ENCODE measurements at regions not wholly inside any gene's neighbourhood (a gene's known extent, or its start where the extent isn't known, plus 50 kb on each side); places are given as distances from the start of the nearest gene placed in this dataset.
A peak's percentile ranks its signal among the peaks of the same experiment; 100 is the strongest.

DNA sequence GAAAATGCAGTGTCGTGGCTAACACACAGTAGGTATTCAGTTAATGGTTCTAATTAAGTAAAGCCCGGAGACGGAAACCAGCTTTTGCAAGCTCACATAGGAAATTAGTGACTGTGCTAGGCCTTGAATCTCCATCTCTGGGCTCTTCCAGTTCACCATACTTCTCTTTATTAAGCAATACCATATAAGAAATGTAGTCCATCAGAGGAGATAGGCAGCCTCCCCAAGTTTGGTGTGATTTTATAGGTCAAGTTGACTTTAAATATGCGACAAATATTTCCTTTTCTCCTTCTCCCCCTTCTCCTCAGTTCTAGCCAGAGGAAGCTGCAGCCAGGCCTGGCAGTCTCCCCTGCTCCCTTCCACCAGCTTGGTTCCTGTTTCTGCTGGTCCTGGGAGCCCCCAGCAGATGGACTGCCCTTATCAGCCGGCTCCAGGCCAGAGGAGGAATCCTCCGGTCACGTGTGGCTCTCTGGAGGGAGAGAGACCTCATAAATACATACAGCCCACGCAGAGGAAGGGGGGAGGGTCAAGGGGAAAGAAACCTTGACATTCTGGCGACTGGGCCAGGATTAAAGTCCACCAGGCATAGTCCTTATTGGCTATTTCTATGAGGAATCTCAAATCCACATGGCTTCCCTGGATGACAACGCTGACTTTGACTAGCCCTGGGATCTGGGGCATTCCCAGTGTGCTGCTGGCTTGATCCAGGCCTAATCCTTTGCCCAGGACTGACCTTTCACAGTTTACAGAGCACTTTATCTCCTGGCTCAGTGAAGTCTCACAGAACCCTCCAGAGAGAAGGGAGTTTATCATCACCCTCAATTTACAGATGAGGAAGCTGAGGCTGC, 115.1 kb upstream of the JUN start:
- no peak for DNase-seq (ENCODE audit: low read depth, low spot score)
- TF ChIP-seq, protein P1, sequence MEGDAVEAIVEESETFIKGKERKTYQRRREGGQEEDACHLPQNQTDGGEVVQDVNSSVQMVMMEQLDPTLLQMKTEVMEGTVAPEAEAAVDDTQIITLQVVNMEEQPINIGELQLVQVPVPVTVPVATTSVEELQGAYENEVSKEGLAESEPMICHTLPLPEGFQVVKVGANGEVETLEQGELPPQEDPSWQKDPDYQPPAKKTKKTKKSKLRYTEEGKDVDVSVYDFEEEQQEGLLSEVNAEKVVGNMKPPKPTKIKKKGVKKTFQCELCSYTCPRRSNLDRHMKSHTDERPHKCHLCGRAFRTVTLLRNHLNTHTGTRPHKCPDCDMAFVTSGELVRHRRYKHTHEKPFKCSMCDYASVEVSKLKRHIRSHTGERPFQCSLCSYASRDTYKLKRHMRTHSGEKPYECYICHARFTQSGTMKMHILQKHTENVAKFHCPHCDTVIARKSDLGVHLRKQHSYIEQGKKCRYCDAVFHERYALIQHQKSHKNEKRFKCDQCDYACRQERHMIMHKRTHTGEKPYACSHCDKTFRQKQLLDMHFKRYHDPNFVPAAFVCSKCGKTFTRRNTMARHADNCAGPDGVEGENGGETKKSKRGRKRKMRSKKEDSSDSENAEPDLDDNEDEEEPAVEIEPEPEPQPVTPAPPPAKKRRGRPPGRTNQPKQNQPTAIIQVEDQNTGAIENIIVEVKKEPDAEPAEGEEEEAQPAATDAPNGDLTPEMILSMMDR (IDR thresholded peaks at IDR 0.05; ENCODE audit: insufficient read depth, low read length, missing control alignments): no peak
- no peak overlapping the region for H3K4me3 ChIP-seq (ENCODE audit: low read depth, low read length)
- ChIA-PET POLR2A (no interaction called here), CTCF (interaction anchor here (1.1 to 1.4 kb wide), 3 partner anchors 9 to 115 kb away, joined by 4 to 7 read pairs (median 4); no protein-coding TSS in a partner anchor)

DNA sequence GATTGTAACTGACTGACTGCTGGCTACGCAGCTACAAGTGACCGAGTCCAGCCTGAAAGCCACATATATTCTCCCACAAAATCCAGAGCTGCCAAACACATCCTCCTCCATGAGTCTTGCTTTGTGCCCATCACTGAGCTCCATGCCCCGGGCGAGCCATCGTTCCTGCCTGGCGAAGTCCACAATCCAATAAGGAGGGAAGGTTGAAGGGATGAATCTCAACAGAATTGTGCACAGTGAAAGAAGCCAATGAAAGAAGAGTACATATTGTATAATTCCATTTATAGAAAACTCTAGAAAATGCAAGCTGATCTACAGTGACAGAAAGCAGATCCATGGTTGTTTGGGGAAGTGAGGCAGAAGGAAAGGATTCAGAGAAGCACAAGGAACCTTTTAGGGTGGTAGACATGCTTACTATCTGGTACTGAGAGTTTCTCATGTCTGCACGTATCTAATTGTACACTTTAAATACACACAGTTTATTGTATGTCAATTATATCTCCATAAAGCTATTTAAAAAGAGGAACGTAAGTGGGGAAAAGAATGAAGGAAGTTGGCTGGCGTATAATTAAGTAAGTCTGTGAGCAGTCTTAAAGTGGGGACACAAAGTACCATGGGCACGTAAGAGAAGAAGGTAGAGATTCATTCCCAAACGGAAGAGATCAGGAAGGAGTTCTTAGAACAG, 115.9 kb upstream of the JUN start:
- DNase-seq (ENCODE audit: low read depth, low spot score): no peak
- ChIA-PET CTCF (interaction anchor here (1.1 to 1.5 kb wide), 3 partner anchors 9 to 114 kb away, joined by 4 to 7 read pairs (median 4); no protein-coding TSS in a partner anchor), POLR2A (interaction anchor here (1.7 kb wide), 1 partner anchor 116 kb away, joined by 6 read pairs; the partner anchor contains the start of gene JUN)
- TF ChIP-seq, protein P1 (IDR thresholded peaks at IDR 0.05; ENCODE audit: insufficient read depth, low read length, missing control alignments): no peak
- H3K4me3 ChIP-seq (ENCODE audit: low read depth, low read length): no peak overlapping the region

DNA sequence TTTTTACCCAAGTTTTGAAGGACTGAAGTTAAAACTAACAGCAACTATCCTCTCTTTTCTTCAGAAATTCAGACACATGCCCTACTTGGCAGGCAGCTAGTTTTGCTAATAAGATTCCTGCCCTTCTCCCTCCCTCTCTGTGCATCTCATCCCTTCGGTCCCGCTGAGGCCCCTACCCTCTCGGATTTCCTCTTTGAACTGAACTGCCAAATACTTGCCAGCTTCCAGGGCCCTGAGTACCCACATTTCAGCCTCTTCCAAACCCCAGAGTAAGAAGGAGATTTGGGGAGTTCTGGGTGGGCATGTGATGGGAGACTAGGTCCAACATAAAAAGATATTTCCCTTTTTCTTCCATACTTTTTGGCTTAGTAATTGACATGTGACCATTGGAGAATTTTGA, 116.5 kb upstream of the JUN start:
- ChIA-PET CTCF (interaction anchor here (1.4 to 1.5 kb wide), 2 partner anchors 9 to 10 kb away, joined by 4 to 7 read pairs; no protein-coding TSS in a partner anchor), POLR2A (interaction anchor here (1.7 kb wide), 1 partner anchor 117 kb away, joined by 6 read pairs; the partner anchor contains the start of gene JUN)
- TF ChIP-seq, protein P1 (IDR thresholded peaks at IDR 0.05; ENCODE audit: insufficient read depth, low read length, missing control alignments): no peak
- DNase-seq (ENCODE audit: low read depth, low spot score): no peak
- no peak overlapping the region for H3K4me3 ChIP-seq (ENCODE audit: low read depth, low read length)

DNA sequence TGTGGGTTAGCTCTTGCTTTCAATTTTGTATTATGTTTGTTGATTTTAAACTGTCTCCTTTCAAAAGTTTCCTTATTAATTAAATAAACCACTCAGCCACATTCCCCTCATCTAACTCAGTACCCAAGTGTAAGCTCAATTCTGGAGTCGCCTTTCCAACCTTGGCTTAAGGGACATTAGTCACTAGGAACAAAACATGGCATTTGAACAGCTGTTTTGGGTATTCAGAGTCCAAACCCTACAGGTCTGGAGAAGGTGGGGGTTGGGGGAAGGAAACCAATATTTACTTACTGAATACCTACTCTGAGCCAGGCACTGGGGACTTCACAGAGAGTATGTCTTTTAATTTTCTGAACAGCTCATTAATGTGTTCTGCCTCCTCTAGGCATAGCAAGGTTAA, 117.2 kb upstream of the JUN start:
- CTCF ChIA-PET: interaction anchor here (1.5 kb wide), 1 partner anchor 11 kb away, joined by 7 read pairs; no protein-coding TSS in a partner anchor
- no peak for DNase-seq (ENCODE audit: low read depth, low spot score)
- TF ChIP-seq, protein P1 (IDR thresholded peaks at IDR 0.05; ENCODE audit: insufficient read depth, low read length, missing control alignments): no peak
- POLR2A ChIA-PET: interaction anchor here (1.7 kb wide), 1 partner anchor 117 kb away, joined by 6 read pairs; the partner anchor contains the start of gene JUN
- no peak overlapping the region for H3K4me3 ChIP-seq (ENCODE audit: low read depth, low read length)

DNA sequence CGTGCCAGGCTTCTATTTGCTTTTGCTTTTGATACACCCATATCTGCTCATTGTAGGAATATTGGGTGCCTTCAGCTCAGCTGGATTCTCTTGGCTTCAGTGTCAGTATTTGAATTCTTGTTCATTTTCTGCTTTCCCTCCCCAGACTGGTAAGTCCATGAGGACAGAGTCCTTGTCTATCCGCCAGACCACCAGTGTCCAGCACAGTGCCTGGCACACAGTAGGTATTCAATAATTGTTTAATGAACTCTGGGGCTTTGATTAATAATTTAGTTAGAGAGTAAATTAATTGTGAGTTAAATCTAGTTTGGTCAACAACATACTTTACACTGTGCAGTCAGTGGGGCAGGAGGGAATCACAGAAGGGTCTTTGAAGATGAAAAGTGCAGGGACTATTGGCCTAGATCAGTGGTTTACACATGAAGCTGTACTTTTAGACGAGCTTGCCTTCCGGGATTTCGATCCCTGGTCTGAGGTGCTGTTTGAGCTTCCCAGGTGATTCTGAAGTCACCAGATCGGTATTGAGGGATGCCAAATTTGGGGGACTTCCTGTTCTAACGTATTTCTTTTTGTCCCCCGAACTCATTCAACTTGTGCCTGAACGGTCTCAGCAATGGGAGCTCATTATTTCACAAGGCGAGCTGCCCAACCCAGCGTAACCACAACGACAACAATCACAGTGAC, 119.1 kb upstream of the JUN start:
- TF ChIP-seq, protein P1 (IDR thresholded peaks at IDR 0.05; ENCODE audit: insufficient read depth, low read length, missing control alignments): no peak
- ChIA-PET CTCF (no interaction called here), POLR2A (interaction anchor here (0.6 to 1.4 kb wide), 3 partner anchors 87 to 315 kb away, joined by 3 to 5 read pairs (median 3); partner anchors contain the start of gene JUN)
- DNase-seq (ENCODE audit: low read depth, low spot score): no peak
- peak overlapping the region; percentile 57 for H3K4me3 ChIP-seq (ENCODE audit: low read depth, low read length)
